ENCODE measurements at regions not wholly inside any gene's neighbourhood (a gene's known extent, or its start where the extent isn't known, plus 50 kb on each side); places are given as distances from the start of the nearest gene placed in this dataset.
"Not testable (repeated sequence)": the region's sequence is repeated elsewhere in the genome, so short reads cannot be mapped to it uniquely, and the experiment has no call there.

DNA sequence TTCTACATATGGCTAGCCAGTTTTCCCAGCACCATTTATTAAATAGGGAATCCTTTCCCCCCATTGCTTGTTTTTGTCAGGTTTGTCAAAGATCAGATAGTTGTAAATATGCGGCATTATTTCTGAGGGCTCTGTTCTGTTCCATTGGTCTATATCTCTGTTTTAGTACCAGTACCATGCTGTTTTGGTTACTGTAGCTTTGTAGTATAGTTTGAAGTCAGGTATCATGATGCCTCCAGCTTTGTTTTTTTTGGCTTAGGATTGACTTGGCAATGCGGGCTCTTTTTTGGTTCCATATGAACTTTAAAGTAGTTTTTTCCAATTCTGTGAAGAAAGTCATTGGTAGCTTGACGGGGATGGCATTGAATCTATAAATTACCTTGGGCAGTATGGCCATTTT, 60.0 kb upstream of the GPC3 start:
- not testable (repeated sequence) for DNase-seq (ENCODE audit: low read depth, low spot score); H3K4me3 ChIP-seq (ENCODE audit: low read length)

DNA sequence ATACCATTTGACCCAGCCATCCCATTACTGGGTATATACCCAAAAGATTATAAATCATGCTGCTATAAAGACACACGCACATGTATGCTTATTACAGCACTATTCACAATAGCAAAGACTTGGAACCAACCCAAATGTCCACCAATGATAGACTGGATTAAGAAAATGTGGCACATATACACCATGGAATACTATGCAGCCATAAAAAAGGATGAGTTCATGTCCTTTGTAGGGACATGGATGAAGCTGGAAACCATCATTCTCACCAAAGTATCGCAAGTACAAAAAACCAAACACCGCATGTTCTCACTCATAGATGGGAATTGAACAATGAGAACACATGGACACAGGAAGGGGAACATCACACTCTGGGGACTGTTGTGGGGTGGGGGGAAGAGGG, 81.7 kb upstream of the GPC3 start:
- DNase-seq (ENCODE audit: low read depth, low spot score); H3K4me3 ChIP-seq (ENCODE audit: low read length): not testable (repeated sequence)

DNA sequence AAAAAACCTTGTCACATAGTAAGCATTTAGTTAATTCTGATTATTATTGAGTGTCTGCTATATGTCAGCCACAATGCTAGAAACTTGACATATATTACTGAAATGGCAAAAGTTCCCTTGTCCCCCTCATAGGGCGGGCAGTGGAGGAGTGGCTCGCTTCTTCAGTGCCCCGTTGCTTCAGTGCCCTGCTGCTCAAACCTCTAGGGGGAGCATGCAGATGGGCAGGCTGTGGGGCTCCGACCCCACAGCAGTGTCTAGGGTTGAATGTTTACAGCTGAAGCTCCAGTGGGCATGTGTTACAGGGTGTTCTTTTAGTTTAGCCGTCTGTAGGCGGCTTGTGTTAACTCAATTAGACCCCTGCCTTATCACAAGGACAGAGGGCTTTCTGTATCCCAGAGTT, 86.5 kb upstream of the GPC3 start:
- not testable (repeated sequence) for H3K4me3 ChIP-seq (ENCODE audit: low read length)

DNA sequence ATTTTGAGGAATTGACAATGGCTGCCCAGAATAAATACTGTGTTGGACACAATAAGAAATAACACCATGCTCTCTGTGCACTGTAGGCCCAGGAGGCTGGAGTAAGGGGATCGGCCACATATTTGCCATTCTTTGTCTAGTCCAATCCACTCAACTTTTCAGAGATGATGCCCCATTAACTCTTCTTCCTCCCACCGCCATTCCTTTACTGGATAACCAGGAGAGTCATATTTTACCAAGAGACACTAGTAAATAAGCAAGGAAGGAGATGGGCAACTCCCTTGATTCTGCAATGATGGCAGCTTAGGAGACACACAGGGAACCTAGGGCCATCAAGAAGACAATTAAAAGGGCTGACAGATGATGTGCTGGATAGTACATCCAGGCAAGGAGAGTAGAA, 87.9 kb upstream of the GPC3 start:
- no peak overlapping the region for H3K4me3 ChIP-seq (ENCODE audit: low read length)
- DNase-seq (ENCODE audit: low read depth, low spot score), result no peak

More for the DNA sequence above, 86.5 kb upstream of the GPC3 start:
- not testable (repeated sequence) for DNase-seq (ENCODE audit: low read depth, low spot score)

DNA sequence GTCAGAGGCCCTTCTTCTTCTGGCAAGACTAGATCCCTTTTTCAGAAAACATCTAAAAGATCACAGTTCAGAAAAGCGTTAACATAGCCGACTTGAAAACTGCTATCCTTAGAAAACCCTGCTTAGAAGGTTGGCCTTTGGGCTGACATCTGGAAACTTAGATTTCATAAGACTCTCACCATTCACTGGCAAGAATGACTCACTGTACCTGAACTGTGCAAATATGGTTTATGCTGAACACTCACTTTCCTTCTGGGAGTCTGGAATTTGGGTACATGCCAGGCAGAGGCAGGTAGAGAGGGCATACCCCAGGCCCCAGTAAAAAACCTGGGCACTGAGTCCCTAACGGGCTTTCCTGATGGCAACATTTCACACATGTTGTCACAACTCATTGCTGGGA, 88.8 kb upstream of the GPC3 start:
- no peak for DNase-seq (ENCODE audit: low read depth, low spot score)
- no peak overlapping the region for H3K4me3 ChIP-seq (ENCODE audit: low read length)

DNA sequence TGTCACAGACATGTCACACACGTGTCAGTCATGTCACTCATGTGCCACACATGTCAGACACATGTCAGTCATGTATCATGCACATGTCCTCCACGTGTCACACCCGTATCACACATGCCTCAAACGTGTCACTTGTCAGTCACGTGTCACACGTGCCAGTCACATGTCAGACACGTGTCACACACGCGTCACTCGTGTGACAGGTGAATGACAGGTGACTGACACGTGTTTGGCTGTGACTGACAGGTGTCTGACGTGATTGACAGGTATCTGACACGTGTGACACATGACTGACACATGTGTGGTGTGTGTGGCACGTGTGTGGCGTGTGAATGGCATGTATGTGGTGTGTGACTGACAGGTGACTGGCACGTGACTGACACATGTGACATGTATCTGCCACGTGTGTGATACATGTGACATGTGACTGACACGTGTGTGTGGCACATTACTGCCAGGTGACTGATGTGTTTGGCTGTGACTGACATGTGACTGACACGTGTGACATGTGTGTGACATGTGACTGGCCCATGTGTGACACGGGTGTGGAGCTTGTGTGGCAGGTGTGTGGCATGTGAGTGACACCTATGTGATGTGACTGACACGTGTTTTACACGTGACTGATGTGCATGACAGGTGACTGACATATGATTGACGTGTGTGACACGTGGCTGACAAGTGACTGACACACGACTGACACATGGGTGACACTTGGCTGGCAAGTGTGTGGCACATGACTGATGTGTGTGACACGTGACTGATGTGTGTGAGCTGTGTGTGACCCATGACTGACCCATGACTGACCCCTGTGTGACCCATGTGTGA, 90.7 kb upstream of the GPC3 start:
- H3K4me3 ChIP-seq (ENCODE audit: low read length), result no peak overlapping the region
- DNase-seq (ENCODE audit: low read depth, low spot score), result no peak

DNA sequence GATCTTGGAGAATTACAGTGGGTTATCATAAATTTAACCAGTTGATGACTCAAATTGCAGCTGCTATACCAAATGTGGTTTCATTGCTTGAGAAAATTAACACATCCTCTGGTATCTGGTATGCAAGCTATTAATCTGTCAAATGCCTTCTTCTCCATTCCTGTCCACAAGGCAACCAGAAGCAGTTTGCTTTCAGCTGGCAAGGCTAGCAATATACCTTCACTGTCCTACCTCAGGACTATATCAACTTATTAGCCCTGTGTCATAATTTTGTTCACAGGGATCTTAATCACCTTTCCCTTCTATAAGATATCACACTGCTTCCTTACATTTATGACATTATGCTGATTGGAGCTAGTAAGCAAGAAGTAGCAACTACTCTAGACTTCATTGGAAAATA, 110.0 kb upstream of the GPC3 start:
- no peak for DNase-seq (ENCODE audit: low read depth, low spot score)

DNA sequence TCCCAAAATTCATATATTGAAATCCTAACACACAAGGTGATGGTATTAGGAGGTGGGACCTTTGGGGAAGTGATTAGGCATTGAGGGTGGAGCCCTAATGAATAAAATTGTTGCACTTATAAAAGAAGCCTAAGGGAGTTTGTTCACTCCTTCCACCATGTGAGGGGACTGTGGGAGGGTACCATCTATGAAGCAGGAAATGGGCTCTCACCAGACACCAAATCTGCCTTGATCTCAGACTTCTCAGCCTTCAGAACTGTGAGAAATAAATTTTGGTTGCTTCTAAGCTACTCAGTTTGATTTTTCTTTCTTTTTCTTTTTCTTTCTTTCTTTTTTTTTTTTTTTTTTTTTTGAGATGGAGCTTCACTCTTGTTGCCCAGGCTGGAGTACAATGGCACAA, 116.2 kb upstream of the GPC3 start:
- peak; percentile 12 for DNase-seq (ENCODE audit: low read depth, low spot score)
- no peak overlapping the region for H3K4me3 ChIP-seq (ENCODE audit: low read length)

More for the DNA sequence above, 110.0 kb upstream of the GPC3 start:
- H3K4me3 ChIP-seq (ENCODE audit: low read length), result no peak overlapping the region

DNA sequence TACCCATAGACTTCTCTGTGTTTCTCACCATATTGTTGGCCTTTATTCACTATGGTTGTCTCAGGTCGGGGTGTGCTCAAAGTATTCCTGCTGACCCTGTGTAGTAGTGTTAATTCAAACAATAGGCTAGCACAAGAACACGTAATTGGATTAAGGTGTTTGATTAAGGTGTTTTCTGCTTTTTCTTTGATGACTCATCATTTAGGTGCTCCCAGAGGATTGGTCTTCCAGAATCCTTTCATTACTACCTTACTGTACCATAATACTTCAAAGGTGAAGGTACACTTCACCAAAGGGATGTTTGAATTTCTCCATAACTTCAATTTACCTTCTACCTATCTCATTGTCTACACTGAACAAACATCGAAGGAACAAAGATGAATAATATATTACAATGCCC, 121.7 kb upstream of the CCDC160 start:
- no peak for DNase-seq (ENCODE audit: low read depth, low spot score)

DNA sequence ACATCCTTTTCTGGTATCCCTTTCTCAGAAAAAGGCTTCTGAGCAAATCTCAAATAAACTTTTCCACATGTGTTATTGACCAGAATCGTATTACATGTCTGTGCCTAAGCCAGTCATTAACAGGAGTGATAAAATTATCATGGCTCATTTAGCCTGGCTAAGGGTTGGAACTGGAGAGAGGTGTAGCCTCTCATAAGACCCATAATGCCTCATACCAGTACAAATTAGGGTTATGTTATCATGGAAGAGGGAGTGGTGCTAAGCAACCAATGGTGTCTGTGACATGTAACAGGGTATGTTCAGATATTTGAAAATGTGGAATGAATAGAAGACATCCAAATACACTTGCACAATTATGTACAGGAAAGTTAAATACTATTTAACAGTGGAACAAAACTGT, 99.6 kb upstream of the CCDC160 start:
- no peak for DNase-seq (ENCODE audit: low read depth, low spot score)
- no peak overlapping the region for H3K4me3 ChIP-seq (ENCODE audit: low read length)

More for the DNA sequence above, 121.7 kb upstream of the CCDC160 start:
- no peak overlapping the region for H3K4me3 ChIP-seq (ENCODE audit: low read length)

DNA sequence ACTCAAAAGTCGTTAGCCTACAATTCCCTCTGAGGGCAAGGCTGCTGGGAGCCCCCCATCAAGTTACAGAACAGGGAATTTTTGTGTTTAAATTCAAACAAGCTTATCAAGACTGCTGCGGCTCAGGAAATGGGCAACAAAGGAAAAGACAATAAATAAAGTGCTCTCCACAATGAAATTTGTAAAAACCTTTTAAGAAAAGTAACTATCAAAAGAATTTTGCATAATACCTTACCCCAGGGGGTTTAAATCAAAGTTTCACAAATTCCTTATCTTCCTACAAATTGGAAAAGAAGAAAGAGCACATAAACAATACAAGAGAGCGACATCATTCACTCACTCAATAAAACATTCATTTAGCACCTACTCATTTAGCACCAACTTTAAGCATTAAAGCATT, 97.9 kb upstream of the CCDC160 start:
- DNase-seq (ENCODE audit: low read depth, low spot score), result no peak

DNA sequence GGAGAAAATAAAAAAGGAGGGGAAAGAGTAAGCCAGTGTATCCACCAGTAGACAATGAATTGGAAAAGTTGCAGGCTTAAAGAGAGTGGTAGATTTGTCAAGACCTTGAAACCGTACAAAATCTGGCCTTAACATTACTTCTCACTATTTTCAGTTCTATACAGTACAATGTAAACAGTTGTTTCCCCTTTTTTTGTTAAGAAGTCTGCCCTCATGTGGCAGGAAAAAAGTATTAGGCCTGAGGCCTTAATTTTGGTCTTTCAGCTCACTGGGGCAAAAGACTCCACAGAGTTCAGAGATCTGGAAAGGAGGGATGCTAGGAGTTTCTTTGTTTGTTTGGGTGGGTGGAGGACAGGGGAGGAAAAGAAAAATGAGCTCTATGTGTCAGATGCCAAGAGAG, 92.8 kb upstream of the CCDC160 start:
- peak; percentile 19 for DNase-seq (ENCODE audit: low read depth, low spot score)
- no peak overlapping the region for H3K4me3 ChIP-seq (ENCODE audit: low read length)

More for the DNA sequence above, 97.9 kb upstream of the CCDC160 start:
- H3K4me3 ChIP-seq (ENCODE audit: low read length), result no peak overlapping the region

DNA sequence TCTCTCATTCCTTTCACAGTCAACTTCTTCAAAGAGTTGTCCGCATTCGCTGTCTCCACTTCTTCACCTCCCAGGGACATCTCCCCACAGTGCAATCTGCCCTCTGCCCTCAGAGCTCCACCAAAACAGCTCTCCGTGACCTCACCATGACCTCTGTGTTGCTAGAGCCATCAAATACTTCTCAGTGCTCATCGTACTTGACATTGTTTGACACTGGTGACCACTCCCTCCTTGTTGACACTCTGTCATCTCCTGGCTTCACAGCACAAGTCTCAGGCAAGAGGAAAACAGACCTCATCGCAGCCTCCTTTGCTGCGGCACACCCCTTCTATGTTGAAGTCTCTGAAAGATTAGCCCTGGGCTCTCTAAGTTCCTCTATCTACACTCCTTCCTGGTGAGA, 90.5 kb upstream of the CCDC160 start:
- no peak for DNase-seq (ENCODE audit: low read depth, low spot score)

DNA sequence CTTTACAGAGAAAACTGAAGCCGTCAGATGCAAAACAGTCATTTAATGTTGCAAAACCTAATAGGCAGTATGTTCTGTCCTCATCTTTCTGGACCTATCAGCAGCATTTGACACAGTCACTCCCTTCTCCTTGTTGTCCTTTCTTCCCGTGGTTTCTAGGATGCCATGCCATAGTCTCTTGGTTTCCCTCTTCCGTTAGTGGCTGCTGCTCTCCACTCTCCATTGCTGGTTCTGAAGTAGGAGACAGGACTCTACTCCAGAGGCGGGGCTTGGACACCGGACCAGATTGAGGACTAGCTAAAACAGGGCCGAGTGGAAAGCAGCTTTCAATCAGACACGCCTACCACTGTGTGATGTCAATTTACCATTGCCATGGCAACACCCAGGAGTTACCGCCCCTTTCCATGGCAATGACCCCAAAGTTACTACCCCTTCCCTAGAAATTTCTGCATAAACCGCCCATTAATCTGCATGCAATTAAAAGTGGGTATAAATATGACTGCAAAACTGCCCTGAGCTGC, 88.8 kb upstream of the CCDC160 start:
- DNase-seq (ENCODE audit: low read depth, low spot score), result no peak
- H3K4me3 ChIP-seq (ENCODE audit: low read length), result no peak overlapping the region

More for the DNA sequence above, 90.5 kb upstream of the CCDC160 start:
- no peak overlapping the region for H3K4me3 ChIP-seq (ENCODE audit: low read length)

DNA sequence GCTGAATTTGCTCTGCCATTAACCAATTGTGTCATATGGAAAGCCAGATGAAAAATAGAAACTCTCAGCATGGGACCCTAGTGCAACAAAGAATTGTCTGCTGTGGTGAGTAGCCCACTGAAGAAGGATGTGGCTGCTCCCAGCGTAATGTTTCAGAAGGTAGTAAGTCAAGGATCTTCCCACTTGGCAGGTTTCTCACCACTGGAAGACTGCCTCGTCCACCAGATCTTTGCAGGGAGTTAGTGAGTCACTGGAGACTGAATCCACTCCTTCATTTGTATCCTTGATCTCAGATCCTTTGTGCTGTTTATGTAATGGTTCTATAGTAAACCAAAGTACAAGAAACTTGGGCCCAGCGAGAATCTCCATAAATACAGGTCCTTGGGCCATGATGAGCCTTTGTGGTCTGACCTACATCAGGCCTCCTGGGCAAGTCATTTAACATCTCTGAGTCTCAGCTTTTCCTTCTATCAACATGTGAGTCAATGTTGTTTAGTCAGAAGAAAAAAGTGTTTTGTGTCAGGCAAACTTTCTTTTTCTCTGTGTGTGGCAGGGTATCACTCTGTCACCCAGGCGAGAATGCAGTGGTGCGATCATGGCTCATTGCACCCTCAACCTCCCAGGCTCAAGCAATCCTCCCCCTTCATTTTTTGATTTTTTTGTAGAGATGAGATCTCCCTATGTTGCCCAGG, 78.0 kb upstream of the CCDC160 start:
- no peak overlapping the region for H3K4me3 ChIP-seq (ENCODE audit: low read length)
- DNase-seq (ENCODE audit: low read depth, low spot score), result no peak

DNA sequence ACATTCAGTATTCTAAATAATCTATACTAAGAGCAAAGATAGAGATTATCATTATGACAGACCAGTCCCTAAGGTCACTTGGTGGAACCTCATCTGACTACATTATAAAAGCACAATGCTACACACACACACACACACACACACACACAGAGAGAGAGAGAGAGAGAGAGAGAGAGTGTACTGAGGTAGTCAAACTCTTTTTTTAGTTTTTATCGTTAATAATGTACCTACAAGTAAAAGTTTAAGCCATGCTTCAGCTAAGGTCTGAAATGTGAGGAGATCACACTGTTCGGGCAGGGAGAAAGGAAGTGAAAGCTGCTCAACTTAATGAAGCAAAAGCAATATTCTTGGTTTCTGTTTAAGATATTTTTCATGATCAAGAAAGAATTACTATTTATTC, 75.8 kb upstream of the CCDC160 start:
- no peak overlapping the region for H3K4me3 ChIP-seq (ENCODE audit: low read length)
- no peak for DNase-seq (ENCODE audit: low read depth, low spot score)

DNA sequence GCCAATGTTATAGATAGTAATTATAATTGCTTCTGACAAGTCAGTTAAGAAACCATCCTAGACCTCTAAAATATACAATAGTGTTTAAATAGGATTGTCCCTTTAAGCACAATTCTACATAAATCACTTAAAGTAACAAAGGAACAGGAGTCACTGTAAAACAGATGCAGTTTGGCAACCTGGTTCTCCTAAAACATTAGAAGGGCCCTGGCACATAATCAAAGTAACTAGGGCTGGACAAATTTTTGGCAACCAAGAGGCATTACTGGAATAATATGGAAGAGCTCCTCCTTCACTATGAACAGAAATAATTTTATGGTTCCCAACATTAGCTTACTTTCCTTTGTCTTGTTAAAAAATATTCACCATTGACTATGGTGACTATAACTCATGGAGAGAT, 75.0 kb upstream of the CCDC160 start:
- DNase-seq (ENCODE audit: low read depth, low spot score), result no peak
- H3K4me3 ChIP-seq (ENCODE audit: low read length), result no peak overlapping the region

DNA sequence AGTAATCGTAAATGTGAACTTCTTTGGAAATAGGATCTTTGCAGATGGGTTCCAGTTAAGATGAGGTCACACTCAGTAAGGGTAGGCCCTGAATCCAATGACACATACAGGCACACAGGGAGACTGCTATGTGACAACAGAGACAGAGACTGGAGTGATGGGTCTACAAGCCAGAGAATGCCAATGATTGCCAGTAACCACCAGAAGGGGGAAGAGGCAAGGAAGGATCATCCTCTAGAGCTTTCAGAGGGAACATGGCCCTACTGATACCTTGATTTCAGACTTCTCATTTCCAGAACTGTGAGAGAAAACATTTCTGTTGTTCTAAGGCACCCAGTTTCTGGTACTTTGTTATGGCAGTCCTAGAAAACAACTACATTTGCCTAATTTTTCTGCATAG, 73.1 kb upstream of the CCDC160 start:
- no peak for DNase-seq (ENCODE audit: low read depth, low spot score)
- H3K4me3 ChIP-seq (ENCODE audit: low read length), result no peak overlapping the region

DNA sequence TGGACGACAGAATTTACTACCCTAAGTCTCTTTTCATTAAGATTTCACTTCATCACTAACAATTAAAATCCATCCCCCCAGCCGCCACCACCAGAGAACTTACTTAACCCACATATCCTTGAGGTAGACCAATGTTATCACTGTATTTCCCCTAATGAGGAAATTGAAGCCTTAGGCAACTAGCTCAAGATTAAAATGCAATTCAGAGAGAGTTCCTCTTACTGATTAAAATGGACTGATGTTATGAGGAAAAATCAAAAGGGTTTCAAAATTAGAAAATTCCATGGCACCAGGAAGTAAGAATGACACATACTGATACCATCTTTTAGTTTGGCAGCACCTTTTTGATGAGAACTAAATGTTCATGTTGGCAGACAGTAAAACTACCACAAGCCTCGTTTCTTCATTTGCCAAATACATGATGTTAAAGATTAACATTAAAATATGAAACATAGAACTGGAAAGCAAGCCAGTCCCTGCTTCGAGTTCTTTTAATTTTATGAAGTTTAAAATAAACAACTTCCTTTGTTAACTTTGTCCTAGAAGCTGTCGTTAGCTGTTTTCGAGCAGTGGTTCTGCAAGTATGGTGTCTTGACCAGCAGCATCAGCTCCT, 69.3 kb upstream of the CCDC160 start:
- no peak overlapping the region for H3K4me3 ChIP-seq (ENCODE audit: low read length)
- no peak for DNase-seq (ENCODE audit: low read depth, low spot score)

Measured in Jurkat, Clone E6-1 (cell line).